HCT116 (cell line): ENCODE measurements at regions not wholly inside any gene's neighbourhood (a gene's known extent, or its start where the extent isn't known, plus 50 kb on each side); places are given as distances from the start of the nearest gene placed in this dataset.

Experiments
- ATAC-seq: fragments of 200-7000 bp; cut with Tn5 transposase; 2 replicates; pipeline ENCODE4 v1.9.1; 2020; ENCODE audit warnings: mild to moderate bottlenecking, moderate library complexity
- BruUV-seq: library from RNA; stranded (reverse); fragments of 400-500 nt; replicated peaks from 2 replicates; lab custom pipeline; 2021; lab: Mats Ljungman, UMichigan
- CTCF ChIA-PET: fragments of 300-600 bp; sonication (Branson Sonifier 250); formaldehyde crosslinking; loops from one replicate; lab custom pipeline; 2021; ENCODE audit warnings: antibody characterized with exemption; lab: Charles Lee
- POLR2A ChIA-PET: fragments of 300-600, 350-600 bp; sonication (Branson Sonifier 250); formaldehyde crosslinking; loops from one replicate; lab custom pipeline; 2021; ENCODE audit warnings: antibody characterized with exemption; lab: Charles Lee
- RAD21 ChIA-PET, 2 experiments: fragments of 300-600 bp; sonication (Branson Sonifier 250); formaldehyde crosslinking; loops; one replicate each; lab custom pipeline; 2023; ENCODE audit warnings: low total read pairs in 2 of 2; ENCODE audit not compliant: uncharacterized antibody in 2 of 2, unreplicated experiment in 2 of 2, low non-redundant PET in 1 of 2; lab: Charles Lee
- DNase-seq: peaks from one replicate; pipeline ENCODE4 v3.0.0-alpha.2; 2010; ENCODE audit warnings: low read depth, low spot score
- H2AFZ ChIP-seq: fragments of 200-600 bp; shearing (Covaris generic), sonication (generic); 2 replicates; pipeline ENCODE4 v1.6.1; 2017; ENCODE audit warnings: low read depth, mixed run types, mixed read lengths, antibody characterized with exemption, low read length; ENCODE audit not compliant: poor library complexity, severe bottlenecking
- H3K27ac ChIP-seq: 2 replicates; pipeline ENCODE4 v1.5.1; 2012; ENCODE audit warnings: low read depth, low read length
- H3K27me3 ChIP-seq: fragments of 200-600 bp; sonication (generic); 2 replicates; pipeline ENCODE4 v1.6.1; 2016; ENCODE audit warnings: mixed run types, low read length, mixed read lengths; ENCODE audit not compliant: insufficient read depth
- H3K36me3 ChIP-seq, 2 experiments: fragments of 200-500 bp in 1 of 2; fragments of 200-600 bp in 1 of 2; sonication (Bioruptor generic) in 1 of 2; sonication (generic) in 1 of 2; 2 replicates each; pipeline versions ENCODE4 v1.5.1 to v1.6.1; 2014 to 2016; ENCODE audit warnings: low read length in 2 of 2, inconsistent platforms in 1 of 2, mixed read lengths in 1 of 2, mixed run types in 1 of 2; ENCODE audit not compliant: insufficient read depth in 2 of 2, control insufficient read depth in 1 of 2
- H3K4me1 ChIP-seq, 2 experiments: fragments of 200-600 bp in 1 of 2; sonication (generic) in 1 of 2; 2 replicates each; pipeline versions ENCODE4 v1.5.1 to v1.6.1; 2012 to 2017; ENCODE audit warnings: low read length in 2 of 2, inconsistent platforms in 1 of 2, mild to moderate bottlenecking in 1 of 2, mixed read lengths in 1 of 2, mixed run types in 1 of 2, moderate library complexity in 1 of 2; ENCODE audit not compliant: insufficient read depth in 2 of 2, control insufficient read depth in 1 of 2
- H3K4me2 ChIP-seq: fragments of 200-600 bp; sonication (generic); 2 replicates; pipeline ENCODE4 v1.6.1; 2017; ENCODE audit warnings: mixed run types, low read length, mixed read lengths
- H3K4me3 ChIP-seq, 2 experiments: fragments of 200-600 bp in 1 of 2; sonication (generic) in 1 of 2; replicated peaks in 1 of 2; 2 replicates each; pipeline ENCODE4 v1.5.1; 2011 to 2016; ENCODE audit warnings: low read length in 2 of 2, control low read depth in 1 of 2, low read depth in 1 of 2, mild to moderate bottlenecking in 1 of 2, mixed read lengths in 1 of 2, mixed run types in 1 of 2
- H3K79me2 ChIP-seq: fragments of 200-600 bp; sonication (generic); 2 replicates; pipeline ENCODE4 v1.6.1; 2017; ENCODE audit warnings: mild to moderate bottlenecking, mixed run types, low read length, moderate library complexity, mixed read lengths; ENCODE audit not compliant: insufficient read depth
- H3K9ac ChIP-seq: fragments of 200-600 bp; sonication (generic); 2 replicates; pipeline ENCODE4 v1.6.1; 2016; ENCODE audit warnings: low read length, mixed read lengths
- H3K9me2 ChIP-seq: fragments of 200-600 bp; sonication (generic), shearing (Covaris generic); 2 replicates; pipeline ENCODE4 v1.6.1; 2017; ENCODE audit warnings: mixed run types, mild to moderate bottlenecking, moderate library complexity; ENCODE audit not compliant: insufficient read depth
- H3K9me3 ChIP-seq, 2 experiments: fragments of 200-500 bp in 1 of 2; fragments of 200-600 bp in 1 of 2; sonication (Bioruptor generic) in 1 of 2; sonication (generic) in 1 of 2; 2 replicates each; pipeline ENCODE4 v1.6.1; 2014 to 2017; ENCODE audit warnings: low read length in 2 of 2, mixed read lengths in 2 of 2, inconsistent platforms in 1 of 2, low read depth in 1 of 2, mild to moderate bottlenecking in 1 of 2, mixed run types in 1 of 2, moderate library complexity in 1 of 2; ENCODE audit not compliant: control insufficient read depth in 1 of 2, insufficient read depth in 1 of 2
- H4K20me1 ChIP-seq: fragments of 200-600 bp; sonication (generic), shearing (Covaris generic); 2 replicates; pipeline ENCODE4 v1.6.1; 2017; ENCODE audit warnings: mixed run types, mild to moderate bottlenecking, moderate library complexity; ENCODE audit not compliant: insufficient read depth
- CBX3 ChIP-seq: IDR thresholded peaks from 2 replicates; pipeline ENCODE4 v1.6.1; 2012; ENCODE audit warnings: low read depth
- EGR1 ChIP-seq: IDR thresholded peaks from 2 replicates; pipeline ENCODE4 v1.6.1; 2012; ENCODE audit warnings: low read depth
- ELF1 ChIP-seq: IDR thresholded peaks from 2 replicates; pipeline ENCODE4 v1.6.1; 2012; ENCODE audit warnings: low read depth, borderline replicate concordance
- EZH2 ChIP-seq: fragments of 200-600 bp; sonication (generic); IDR thresholded peaks from 2 replicates; pipeline ENCODE4 v1.6.1; 2017; ENCODE audit warnings: antibody characterized with exemption, mixed run types
- FOSL1 ChIP-seq: IDR thresholded peaks from 2 replicates; pipeline ENCODE4 v1.6.1; 2012; ENCODE audit warnings: low read depth
- JUND ChIP-seq: IDR thresholded peaks from 2 replicates; pipeline ENCODE4 v1.6.1; 2012
- POLR2A ChIP-seq: IDR thresholded peaks from 2 replicates; pipeline ENCODE4 v1.7.0; 2011; ENCODE audit warnings: borderline replicate concordance; ENCODE audit not compliant: insufficient read depth, insufficient read length; ENCODE audit errors: extremely low read depth
- POLR2AphosphoS5 ChIP-seq: IDR thresholded peaks from 2 replicates; pipeline ENCODE4 v1.6.1; 2011; ENCODE audit warnings: mild to moderate bottlenecking, low read depth, low read length, moderate library complexity
- RAD21 ChIP-seq: IDR thresholded peaks from 2 replicates; pipeline ENCODE4 v1.6.1; 2012; ENCODE audit warnings: low read depth, mild to moderate bottlenecking
- SRF ChIP-seq: IDR thresholded peaks from 2 replicates; pipeline ENCODE4 v1.6.1; 2012; ENCODE audit warnings: low read depth
- TCF7L2 ChIP-seq: IDR thresholded peaks from 2 replicates; pipeline ENCODE4 v1.7.0; 2011; ENCODE audit warnings: borderline replicate concordance, inconsistent platforms; ENCODE audit not compliant: insufficient read depth, insufficient read length; ENCODE audit errors: extremely low read depth
- YY1 ChIP-seq: IDR thresholded peaks from 2 replicates; pipeline ENCODE4 v1.6.1; 2011; ENCODE audit warnings: low read length, low read depth, moderate library complexity, mild to moderate bottlenecking; ENCODE audit not compliant: insufficient replicate concordance; ENCODE audit errors: extremely low read depth
- ZBTB33 ChIP-seq: IDR thresholded peaks from 2 replicates; pipeline ENCODE4 v1.6.1; 2011; ENCODE audit warnings: mild to moderate bottlenecking, low read length, moderate library complexity; ENCODE audit not compliant: insufficient replicate concordance; ENCODE audit errors: extremely low read depth
- ZFX ChIP-seq: fragments of 450-650 bp; IDR thresholded peaks from 2 replicates; pipeline ENCODE4 v1.6.1; 2017
- ZNF274 ChIP-seq: fragments of 200-500 bp; sonication (Bioruptor generic); IDR thresholded peaks from 2 replicates; pipeline ENCODE4 v1.6.1; 2014; ENCODE audit warnings: mild to moderate bottlenecking, low read depth, low read length, inconsistent platforms
- intact Hi-C: fragments of 100-400 bp; cut with micrococcal nuclease; formaldehyde crosslinking; loops from 2 replicates; pipeline ENCODE4 v1.10.0; 2022
- TF ChIP-seq, protein P1 (sequence below), 3 experiments: fragments of 200-600 bp in 1 of 3; sonication (generic) in 1 of 3; IDR thresholded peaks in 2 of 3; conservative IDR thresholded peaks in 1 of 3; 2 replicates each; pipeline ENCODE4 v1.5.1; 2012 to 2017; ENCODE audit warnings: low read depth in 2 of 3, low read length in 2 of 3, antibody characterized with exemption in 1 of 3, borderline replicate concordance in 1 of 3, control low read depth in 1 of 3, mild to moderate bottlenecking in 1 of 3, mixed read lengths in 1 of 3, mixed run types in 1 of 3, moderate library complexity in 1 of 3; ENCODE audit not compliant: insufficient read depth in 1 of 3

GRCh38 chrX:117429501-117429900 is 687.1 kb downstream of the KLHL13 start:
- Histone ChIP-seq H3K9ac (no peak overlapping the region), H4K20me1 (no peaks in the 10 kb centered on the region), H3K9me2 (no peaks in the 10 kb centered on the region), H3K27ac (no peak overlapping the region), H3K9me3 (no peaks in the 10 kb centered on the region), H2AFZ (no peak overlapping the region), H3K27me3 (no peaks in the 10 kb centered on the region), H3K4me3 (no peak overlapping the region), H3K36me3 (no peaks in the 10 kb centered on the region), H3K79me2 (no peaks in the 10 kb centered on the region), H3K4me2 (no peak overlapping the region), H3K4me1 (no peaks in the 10 kb centered on the region)
- intact Hi-C loops: no loop called here
- BruUV-seq: no TSS peak
- ATAC-seq (no peak), DNase-seq (no peak)
- POLR2A ChIA-PET: no interaction called here
- CTCF ChIA-PET: no interaction called here
- TF ChIP-seq CBX3 (no peak), YY1 (no peak), SRF (no peak)
- RAD21 ChIA-PET: no interaction called here

DNA sequence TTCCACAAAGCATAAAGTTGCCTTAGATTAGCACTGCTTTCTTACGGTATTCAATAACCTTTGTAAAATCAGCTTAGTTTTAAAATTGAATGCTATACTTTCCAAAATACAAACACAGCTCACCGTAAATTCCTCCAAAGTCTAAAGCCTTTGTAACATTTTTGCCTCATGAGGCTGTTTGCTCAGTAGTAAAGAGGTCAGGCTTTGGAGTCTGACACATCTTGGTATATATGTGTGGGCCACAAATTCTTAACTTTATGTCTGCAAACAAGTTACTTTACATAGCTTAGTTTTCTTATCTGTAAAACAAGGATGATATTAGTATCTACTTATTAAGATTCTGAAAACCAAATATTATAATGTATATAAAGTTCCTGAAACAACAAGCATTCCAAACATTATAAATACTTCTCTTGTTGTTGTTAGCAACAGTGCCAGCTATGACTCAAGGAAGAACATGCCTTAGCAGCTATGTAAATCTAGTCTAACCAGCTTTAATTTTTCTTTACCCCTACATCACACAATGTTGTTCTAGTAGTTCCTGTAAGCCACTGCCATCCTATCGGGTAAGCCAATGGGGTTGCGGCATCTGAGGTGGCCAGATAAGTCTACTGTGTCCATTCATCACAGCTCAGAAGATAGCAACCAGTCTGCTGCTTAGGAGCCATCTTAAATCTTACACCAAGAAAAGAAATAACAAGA is 709.0 kb downstream of the KLHL13 start:
- intact Hi-C loops: no loop called here
- RAD21 ChIA-PET: no interaction called here

More for the DNA sequence above, 709.0 kb downstream of the KLHL13 start:
- no peak for ATAC-seq
- Histone ChIP-seq H2AFZ (no peak overlapping the region), H3K9ac (no peak overlapping the region), H3K27me3 (no peaks in the 10 kb centered on the region), H4K20me1 (no peaks in the 10 kb centered on the region), H3K4me1 (no peaks in the 10 kb centered on the region), H3K9me2 (no peaks in the 10 kb centered on the region), H3K79me2 (no peaks in the 10 kb centered on the region), H3K9me3 (no peaks in the 10 kb centered on the region), H3K27ac (no peak overlapping the region), H3K36me3 (no peaks in the 10 kb centered on the region), H3K4me2 (no peak overlapping the region), H3K4me3 (no peak overlapping the region)
- TF ChIP-seq RAD21 (no peak), ZNF274 (no peak), SRF (no peak), ELF1 (no peak), EZH2 (no peak), JUND (no peak), EGR1 (no peak), TCF7L2 (no peak), ZFX (no peak), CBX3 (no peak), POLR2A (no peak), POLR2AphosphoS5 (no peak), ZBTB33 (no peak), FOSL1 (no peak)
- TF ChIP-seq, protein P1, sequence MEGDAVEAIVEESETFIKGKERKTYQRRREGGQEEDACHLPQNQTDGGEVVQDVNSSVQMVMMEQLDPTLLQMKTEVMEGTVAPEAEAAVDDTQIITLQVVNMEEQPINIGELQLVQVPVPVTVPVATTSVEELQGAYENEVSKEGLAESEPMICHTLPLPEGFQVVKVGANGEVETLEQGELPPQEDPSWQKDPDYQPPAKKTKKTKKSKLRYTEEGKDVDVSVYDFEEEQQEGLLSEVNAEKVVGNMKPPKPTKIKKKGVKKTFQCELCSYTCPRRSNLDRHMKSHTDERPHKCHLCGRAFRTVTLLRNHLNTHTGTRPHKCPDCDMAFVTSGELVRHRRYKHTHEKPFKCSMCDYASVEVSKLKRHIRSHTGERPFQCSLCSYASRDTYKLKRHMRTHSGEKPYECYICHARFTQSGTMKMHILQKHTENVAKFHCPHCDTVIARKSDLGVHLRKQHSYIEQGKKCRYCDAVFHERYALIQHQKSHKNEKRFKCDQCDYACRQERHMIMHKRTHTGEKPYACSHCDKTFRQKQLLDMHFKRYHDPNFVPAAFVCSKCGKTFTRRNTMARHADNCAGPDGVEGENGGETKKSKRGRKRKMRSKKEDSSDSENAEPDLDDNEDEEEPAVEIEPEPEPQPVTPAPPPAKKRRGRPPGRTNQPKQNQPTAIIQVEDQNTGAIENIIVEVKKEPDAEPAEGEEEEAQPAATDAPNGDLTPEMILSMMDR (IDR thresholded peaks at IDR 0.05 in 2 of 3, conservative IDR thresholded peaks at IDR 0.05 in 1 of 3; ENCODE audit: borderline replicate concordance in 1 of 3, insufficient read depth in 1 of 3, low read depth in 2 of 3, low read length in 2 of 3): no peak
- ChIA-PET CTCF (no interaction called here), POLR2A (no interaction called here)
- BruUV-seq: no TSS peak
- no peak for DNase-seq
